SK-N-SH treated with all-trans-retinoic acid at 6 μM for 48 hours (cell line): ENCODE measurements at regions not wholly inside any gene's neighbourhood (a gene's known extent, or its start where the extent isn't known, plus 50 kb on each side); places are given as distances from the start of the nearest gene placed in this dataset.

Experiments used
- ATAC-seq: fragments of 200-7000 bp; cut with Tn5 transposase; 3 replicates; pipeline ENCODE4 v1.9.1; 2020; ENCODE audit warnings: mild to moderate bottlenecking, moderate library complexity
- ARNTL ChIP-seq: fragments of 450-650 bp; formaldehyde crosslinking; IDR thresholded peaks from 2 replicates; pipeline ENCODE4 v1.5.0; 2020; ENCODE audit warnings: low read depth, mild to moderate bottlenecking, moderate library complexity, borderline replicate concordance
- CSDC2 ChIP-seq: fragments of 250-450 bp; sonication (Bioruptor Pico); IDR thresholded peaks from 2 replicates; pipeline ENCODE4 v1.5.0; 2020; ENCODE audit warnings: mild to moderate bottlenecking, moderate library complexity
- ESRRG ChIP-seq: fragments of 250-450 bp; sonication (Bioruptor Pico); IDR thresholded peaks from 2 replicates; pipeline ENCODE4 v1.6.1; 2021; ENCODE audit warnings: mild to moderate bottlenecking
- GLIS3 ChIP-seq: fragments of 250-450 bp; sonication (Bioruptor Pico); IDR thresholded peaks from 2 replicates; pipeline ENCODE4 v1.5.0; 2020; ENCODE audit warnings: mild to moderate bottlenecking, moderate library complexity
- ISL1 ChIP-seq: fragments of 250-450 bp; sonication (Bioruptor Pico); IDR thresholded peaks from 2 replicates; pipeline ENCODE4 v2.1.2; 2022; ENCODE audit warnings: mild to moderate bottlenecking, moderate library complexity
- OSR1 ChIP-seq: fragments of 250-450 bp; sonication (Bioruptor Pico); IDR thresholded peaks from 2 replicates; pipeline ENCODE4 v1.8.0; 2022; ENCODE audit warnings: moderate library complexity, mild to moderate bottlenecking, inconsistent platforms
- RARB ChIP-seq: fragments of 250-450 bp; sonication (Bioruptor Pico); IDR thresholded peaks from 2 replicates; pipeline ENCODE4 v1.8.0; 2021; ENCODE audit warnings: mild to moderate bottlenecking, moderate library complexity
- SNAI2 ChIP-seq: fragments of 250-450 bp; sonication (Bioruptor Pico); IDR thresholded peaks from 2 replicates; pipeline ENCODE4 v1.5.0; 2020; ENCODE audit warnings: mild to moderate bottlenecking, moderate library complexity
- ZC3H10 ChIP-seq: fragments of 250-450 bp; sonication (Bioruptor Pico); IDR thresholded peaks from 2 replicates; pipeline ENCODE4 v1.5.1; 2021; ENCODE audit warnings: mild to moderate bottlenecking, moderate library complexity
- ZFP30 ChIP-seq: fragments of 450-650 bp; formaldehyde crosslinking; IDR thresholded peaks from 2 replicates; pipeline ENCODE4 v1.5.0; 2022; ENCODE audit warnings: mild to moderate bottlenecking, moderate library complexity
- ZNF565 ChIP-seq: fragments of 450-650 bp; formaldehyde crosslinking; conservative IDR thresholded peaks from 2 replicates; pipeline ENCODE4 v1.5.0; 2020; ENCODE audit warnings: low read depth, mild to moderate bottlenecking, moderate library complexity
- ZNF70 ChIP-seq: fragments of 450-650 bp; formaldehyde crosslinking; IDR thresholded peaks from 2 replicates; pipeline ENCODE4 v1.5.0; 2020; ENCODE audit warnings: mild to moderate bottlenecking, moderate library complexity
- ZNF8 ChIP-seq: fragments of 450-650 bp; formaldehyde crosslinking; IDR thresholded peaks from 2 replicates; pipeline ENCODE4 v1.5.0; 2020; ENCODE audit warnings: mild to moderate bottlenecking, moderate library complexity
- TF ChIP-seq, protein P1 (sequence below): fragments of 250-450 bp; sonication (Bioruptor Pico); IDR thresholded peaks from 2 replicates; pipeline ENCODE4 v1.8.0; 2020; ENCODE audit warnings: mild to moderate bottlenecking, moderate library complexity, borderline replicate concordance
- TF ChIP-seq, protein P2 (sequence below): fragments of 250-450 bp; sonication (Bioruptor Pico); IDR thresholded peaks from 2 replicates; pipeline ENCODE4 v1.5.1; 2020; ENCODE audit warnings: low read depth, mild to moderate bottlenecking, moderate library complexity
- TF ChIP-seq, protein P3 (sequence below): fragments of 250-450 bp; sonication (Bioruptor Pico); IDR thresholded peaks from 2 replicates; pipeline ENCODE4 v1.5.1; 2021; ENCODE audit warnings: mild to moderate bottlenecking, moderate library complexity
- TF ChIP-seq, protein P4 (sequence below): fragments of 250-450 bp; sonication (Bioruptor Pico); IDR thresholded peaks from 2 replicates; pipeline ENCODE4 v1.5.0; 2020; ENCODE audit warnings: mild to moderate bottlenecking, moderate library complexity

DNA sequence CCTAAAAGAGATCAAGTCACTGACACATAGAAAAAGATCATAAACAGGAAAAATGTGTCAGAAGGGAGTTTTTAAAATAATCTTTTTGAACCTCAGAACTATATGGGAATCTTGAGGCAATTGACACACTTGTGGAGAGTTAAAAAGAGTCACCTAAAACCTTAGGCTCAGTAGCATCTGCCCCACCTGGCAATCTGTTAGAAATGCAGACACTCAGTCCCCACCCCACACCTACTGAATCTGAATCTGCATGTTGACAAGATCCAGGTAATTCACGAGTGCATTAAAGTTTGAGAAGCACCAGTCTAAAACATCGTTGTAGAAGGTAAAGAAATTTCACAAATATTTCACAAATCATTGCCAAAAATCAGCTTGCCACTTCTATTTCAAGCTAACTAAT is 388.3 kb downstream of the NR2F1-AS1 start (continued):
- TF ChIP-seq, protein P1, sequence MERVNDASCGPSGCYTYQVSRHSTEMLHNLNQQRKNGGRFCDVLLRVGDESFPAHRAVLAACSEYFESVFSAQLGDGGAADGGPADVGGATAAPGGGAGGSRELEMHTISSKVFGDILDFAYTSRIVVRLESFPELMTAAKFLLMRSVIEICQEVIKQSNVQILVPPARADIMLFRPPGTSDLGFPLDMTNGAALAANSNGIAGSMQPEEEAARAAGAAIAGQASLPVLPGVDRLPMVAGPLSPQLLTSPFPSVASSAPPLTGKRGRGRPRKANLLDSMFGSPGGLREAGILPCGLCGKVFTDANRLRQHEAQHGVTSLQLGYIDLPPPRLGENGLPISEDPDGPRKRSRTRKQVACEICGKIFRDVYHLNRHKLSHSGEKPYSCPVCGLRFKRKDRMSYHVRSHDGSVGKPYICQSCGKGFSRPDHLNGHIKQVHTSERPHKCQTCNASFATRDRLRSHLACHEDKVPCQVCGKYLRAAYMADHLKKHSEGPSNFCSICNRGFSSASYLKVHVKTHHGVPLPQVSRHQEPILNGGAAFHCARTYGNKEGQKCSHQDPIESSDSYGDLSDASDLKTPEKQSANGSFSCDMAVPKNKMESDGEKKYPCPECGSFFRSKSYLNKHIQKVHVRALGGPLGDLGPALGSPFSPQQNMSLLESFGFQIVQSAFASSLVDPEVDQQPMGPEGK (CRISPR knock-in tag): no peak
- TF ChIP-seq SNAI2 (CRISPR knock-in tag) (no peak), GLIS3 (no peak), ZFP30 (CRISPR knock-in tag) (no peak), ESRRG (no peak), ISL1 (CRISPR knock-in tag) (no peak)

- TF ChIP-seq, protein P2, sequence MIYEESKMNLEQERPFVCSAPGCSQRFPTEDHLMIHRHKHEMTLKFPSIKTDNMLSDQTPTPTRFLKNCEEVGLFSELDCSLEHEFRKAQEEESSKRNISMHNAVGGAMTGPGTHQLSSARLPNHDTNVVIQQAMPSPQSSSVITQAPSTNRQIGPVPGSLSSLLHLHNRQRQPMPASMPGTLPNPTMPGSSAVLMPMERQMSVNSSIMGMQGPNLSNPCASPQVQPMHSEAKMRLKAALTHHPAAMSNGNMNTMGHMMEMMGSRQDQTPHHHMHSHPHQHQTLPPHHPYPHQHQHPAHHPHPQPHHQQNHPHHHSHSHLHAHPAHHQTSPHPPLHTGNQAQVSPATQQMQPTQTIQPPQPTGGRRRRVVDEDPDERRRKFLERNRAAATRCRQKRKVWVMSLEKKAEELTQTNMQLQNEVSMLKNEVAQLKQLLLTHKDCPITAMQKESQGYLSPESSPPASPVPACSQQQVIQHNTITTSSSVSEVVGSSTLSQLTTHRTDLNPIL (CRISPR knock-in tag): no peak
- TF ChIP-seq, protein P3, sequence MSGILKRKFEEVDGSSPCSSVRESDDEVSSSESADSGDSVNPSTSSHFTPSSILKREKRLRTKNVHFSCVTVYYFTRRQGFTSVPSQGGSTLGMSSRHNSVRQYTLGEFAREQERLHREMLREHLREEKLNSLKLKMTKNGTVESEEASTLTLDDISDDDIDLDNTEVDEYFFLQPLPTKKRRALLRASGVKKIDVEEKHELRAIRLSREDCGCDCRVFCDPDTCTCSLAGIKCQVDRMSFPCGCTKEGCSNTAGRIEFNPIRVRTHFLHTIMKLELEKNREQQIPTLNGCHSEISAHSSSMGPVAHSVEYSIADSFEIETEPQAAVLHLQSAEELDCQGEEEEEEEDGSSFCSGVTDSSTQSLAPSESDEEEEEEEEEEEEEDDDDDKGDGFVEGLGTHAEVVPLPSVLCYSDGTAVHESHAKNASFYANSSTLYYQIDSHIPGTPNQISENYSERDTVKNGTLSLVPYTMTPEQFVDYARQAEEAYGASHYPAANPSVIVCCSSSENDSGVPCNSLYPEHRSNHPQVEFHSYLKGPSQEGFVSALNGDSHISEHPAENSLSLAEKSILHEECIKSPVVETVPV (CRISPR knock-in tag): no peak
- TF ChIP-seq SNAI2 (CRISPR knock-in tag) (no peak), ZNF70 (CRISPR knock-in tag) (no peak), ZNF565 (CRISPR knock-in tag) (no peak), ARNTL (CRISPR knock-in tag) (no peak), ZNF8 (CRISPR knock-in tag) (no peak), ISL1 (CRISPR knock-in tag) (no peak)
- TF ChIP-seq, protein P1 (CRISPR knock-in tag): no peak
- peak; percentile 84 for ATAC-seq
These were observed 388.9 kb downstream of the NR2F1-AS1 start for GRCh38 chr5:93192087-93192486.

- ATAC-seq: no peak
- TF ChIP-seq, protein P1 (CRISPR knock-in tag): no peak
- TF ChIP-seq ZNF8 (CRISPR knock-in tag): no peak
These were observed 389.8 kb downstream of the NR2F1-AS1 start for GRCh38 chr5:93191035-93191817.

- peak; percentile 79 for ATAC-seq
- TF ChIP-seq ISL1 (CRISPR knock-in tag) (0 out of 2 replicates have a peak, but pooled peaks have one; percentile 16), OSR1 (CRISPR knock-in tag) (0 out of 2 replicates have a peak, but pooled peaks have one; percentile 53), RARB (CRISPR knock-in tag) (no peak), CSDC2 (CRISPR knock-in tag) (no peak), ZC3H10 (CRISPR knock-in tag) (peak; percentile 20; the same call in 1 of the 2 replicates)
- TF ChIP-seq, protein P4, sequence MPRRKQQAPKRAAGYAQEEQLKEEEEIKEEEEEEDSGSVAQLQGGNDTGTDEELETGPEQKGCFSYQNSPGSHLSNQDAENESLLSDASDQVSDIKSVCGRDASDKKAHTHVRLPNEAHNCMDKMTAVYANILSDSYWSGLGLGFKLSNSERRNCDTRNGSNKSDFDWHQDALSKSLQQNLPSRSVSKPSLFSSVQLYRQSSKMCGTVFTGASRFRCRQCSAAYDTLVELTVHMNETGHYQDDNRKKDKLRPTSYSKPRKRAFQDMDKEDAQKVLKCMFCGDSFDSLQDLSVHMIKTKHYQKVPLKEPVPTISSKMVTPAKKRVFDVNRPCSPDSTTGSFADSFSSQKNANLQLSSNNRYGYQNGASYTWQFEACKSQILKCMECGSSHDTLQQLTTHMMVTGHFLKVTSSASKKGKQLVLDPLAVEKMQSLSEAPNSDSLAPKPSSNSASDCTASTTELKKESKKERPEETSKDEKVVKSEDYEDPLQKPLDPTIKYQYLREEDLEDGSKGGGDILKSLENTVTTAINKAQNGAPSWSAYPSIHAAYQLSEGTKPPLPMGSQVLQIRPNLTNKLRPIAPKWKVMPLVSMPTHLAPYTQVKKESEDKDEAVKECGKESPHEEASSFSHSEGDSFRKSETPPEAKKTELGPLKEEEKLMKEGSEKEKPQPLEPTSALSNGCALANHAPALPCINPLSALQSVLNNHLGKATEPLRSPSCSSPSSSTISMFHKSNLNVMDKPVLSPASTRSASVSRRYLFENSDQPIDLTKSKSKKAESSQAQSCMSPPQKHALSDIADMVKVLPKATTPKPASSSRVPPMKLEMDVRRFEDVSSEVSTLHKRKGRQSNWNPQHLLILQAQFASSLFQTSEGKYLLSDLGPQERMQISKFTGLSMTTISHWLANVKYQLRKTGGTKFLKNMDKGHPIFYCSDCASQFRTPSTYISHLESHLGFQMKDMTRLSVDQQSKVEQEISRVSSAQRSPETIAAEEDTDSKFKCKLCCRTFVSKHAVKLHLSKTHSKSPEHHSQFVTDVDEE: no peak
These were observed 391.3 kb downstream of the NR2F1-AS1 start for GRCh38 chr5:93189707-93190120.
